H54 (cell line): ENCODE measurements at regions not wholly inside any gene's neighbourhood (a gene's known extent, or its start where the extent isn't known, plus 50 kb on each side); places are given as distances from the start of the nearest gene placed in this dataset.
"Not testable (repeated sequence)": the region's sequence is repeated elsewhere in the genome, so short reads cannot be mapped to it uniquely, and the experiment has no call there.

Experiments
- DNase-seq: peaks from one replicate; pipeline ENCODE4 v3.0.0; 2011; ENCODE audit warnings: low spot score, mixed read lengths; ENCODE audit not compliant: insufficient read length
- FAIRE-seq: peaks from 3 replicates; lab custom pipeline; 2011; peaks lifted over from hg19 to GRCh38; lab: Jason Lieb, UNC
- POLR2A ChIP-seq: IDR thresholded peaks from 2 replicates; pipeline ENCODE4 v1.6.1; 2011; ENCODE audit warnings: low read depth, mild to moderate bottlenecking, low read length

DNA sequence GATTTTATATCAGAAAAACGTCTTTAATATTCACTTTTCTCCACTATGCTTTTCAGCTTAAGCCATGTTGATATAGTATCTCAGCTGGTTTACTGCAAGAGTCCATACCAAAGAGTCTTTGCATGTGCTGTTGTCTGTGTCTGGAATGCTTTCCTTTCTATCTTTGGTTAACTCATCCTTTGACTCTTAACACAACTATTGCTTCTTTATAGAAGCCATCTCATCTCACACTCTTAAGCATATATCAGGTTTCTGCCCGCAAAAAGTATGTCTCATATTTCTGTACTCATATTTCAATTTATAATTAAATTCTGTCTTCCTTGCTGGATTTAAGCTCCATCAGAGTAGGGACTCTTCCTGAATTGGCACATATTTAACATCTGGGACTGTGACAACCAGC lies 220.9 kb upstream of the KCNK2 start:
- no peak for TF ChIP-seq POLR2A
- FAIRE-seq (no peak), DNase-seq (no peak)

DNA sequence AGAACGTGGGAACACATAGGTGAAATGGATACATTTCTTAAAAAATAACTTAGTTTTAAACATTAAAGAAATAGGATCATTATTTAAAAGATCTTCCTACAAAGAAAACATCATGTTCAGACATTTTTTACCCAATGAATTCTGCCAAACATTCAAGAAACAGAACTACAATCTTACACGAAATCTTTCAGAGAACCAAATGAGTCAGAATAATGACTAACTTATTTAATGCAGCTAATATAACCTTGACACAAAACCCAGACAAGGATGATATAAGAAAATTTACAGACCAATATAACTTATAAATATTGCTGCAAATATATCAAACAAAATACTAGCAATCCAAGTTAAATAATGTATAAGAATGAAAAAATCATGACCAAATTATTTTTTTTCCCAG lies 220.1 kb upstream of the KCNK2 start:
- DNase-seq (no peak), FAIRE-seq (no peak)
- TF ChIP-seq POLR2A: no peak

GRCh38 chr1:214864896-214865688 lies 217.4 kb upstream of the KCNK2 start:
- no peak for DNase-seq

DNA sequence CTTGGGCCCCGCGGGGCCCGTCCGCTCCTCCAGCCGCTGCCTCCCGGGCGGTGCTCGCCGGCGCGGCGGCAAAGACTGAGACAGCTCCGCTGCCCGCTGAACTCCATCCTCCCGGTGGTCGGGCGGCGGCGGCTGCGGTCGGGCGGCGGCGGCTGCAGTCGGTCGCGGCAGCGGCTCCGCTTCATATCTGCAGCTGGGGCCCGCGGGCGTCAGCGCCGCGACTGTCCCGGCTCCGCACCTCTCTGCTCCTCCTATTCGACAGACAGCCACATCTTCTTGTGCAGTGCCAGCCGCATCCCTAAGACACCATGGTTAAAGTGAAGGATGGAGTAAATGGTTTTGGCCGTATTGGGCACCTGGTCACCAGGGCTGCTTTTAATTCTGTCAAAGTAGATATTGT lies 212.1 kb upstream of the KCNK2 start:
- not testable (repeated sequence) for DNase-seq, FAIRE-seq

More at GRCh38 chr1:214864896-214865688, 217.4 kb upstream of the KCNK2 start:
- TF ChIP-seq POLR2A: no peak
- FAIRE-seq: peak; percentile 60

GRCh38 chr1:214880956-214881355 lies 201.6 kb upstream of the KCNK2 start:
- no peak for DNase-seq
- no peak for TF ChIP-seq POLR2A
- no peak for FAIRE-seq

DNA sequence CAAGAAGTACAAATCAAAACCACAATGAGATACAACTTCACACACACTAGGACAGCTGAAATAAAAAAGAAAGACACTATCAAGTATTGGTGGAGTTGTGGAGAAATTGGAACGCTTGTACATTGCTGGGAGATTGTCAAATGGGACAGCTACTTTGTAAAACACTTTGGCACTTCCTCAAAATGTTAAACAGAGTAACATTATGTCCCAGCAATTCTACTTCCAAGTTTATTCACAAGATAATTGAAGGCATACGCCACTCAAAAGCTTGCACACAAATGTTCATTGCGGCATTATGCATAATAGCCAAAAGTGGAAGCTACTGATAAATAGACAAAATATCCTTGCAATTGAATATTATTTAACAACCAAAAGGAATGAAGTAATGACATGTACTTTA lies 199.9 kb upstream of the KCNK2 start:
- TF ChIP-seq POLR2A: no peak
- no peak for DNase-seq
- no peak for FAIRE-seq

GRCh38 chr1:214895011-214895600 lies 187.4 kb upstream of the KCNK2 start:
- DNase-seq: no peak
- no peak for FAIRE-seq
- no peak for TF ChIP-seq POLR2A

DNA sequence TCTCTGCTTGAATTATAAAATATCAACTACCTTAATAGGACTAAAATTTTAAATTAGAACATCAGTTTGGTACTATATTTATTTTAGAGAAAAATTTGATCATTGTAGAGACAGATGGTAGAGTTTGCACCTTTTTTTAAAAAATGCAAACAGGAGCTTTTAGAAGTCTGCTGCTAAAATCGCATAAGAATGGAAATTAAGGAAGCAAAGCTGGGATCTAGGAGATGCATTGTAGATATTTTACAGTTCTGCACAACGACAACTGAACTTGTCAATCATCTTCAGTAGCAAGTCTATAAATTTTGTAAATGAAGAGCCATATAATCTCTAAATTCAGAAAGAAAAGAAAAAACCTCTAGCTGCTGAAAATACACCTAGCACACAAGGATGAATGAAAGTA lies 185.6 kb upstream of the KCNK2 start:
- FAIRE-seq (no peak), DNase-seq (no peak)
- no peak for TF ChIP-seq POLR2A

DNA sequence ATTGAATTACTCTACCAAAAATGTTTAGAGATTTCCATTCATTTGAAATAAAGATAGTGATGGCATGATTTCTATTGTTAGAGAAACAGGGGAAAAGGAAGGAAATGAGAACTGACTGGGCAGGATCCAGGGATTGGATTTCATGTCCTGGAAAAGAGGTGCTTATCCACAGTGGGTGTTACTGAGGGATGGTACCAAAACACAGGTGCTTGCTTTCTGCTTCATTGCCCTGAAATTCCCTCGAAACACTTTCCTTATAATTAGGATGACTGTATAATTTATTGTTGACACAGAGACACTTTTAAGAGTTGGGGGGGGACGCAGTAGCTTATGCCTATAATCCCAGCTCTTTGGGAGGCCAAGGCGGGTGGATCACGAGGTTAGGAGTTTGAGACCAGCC lies 185.0 kb upstream of the KCNK2 start:
- DNase-seq: no peak
- TF ChIP-seq POLR2A: no peak
- no peak for FAIRE-seq

GRCh38 chr1:214898161-214898560 lies 184.4 kb upstream of the KCNK2 start:
- FAIRE-seq (no peak), DNase-seq (no peak)
- TF ChIP-seq POLR2A: no peak

- DNase-seq (no peak), FAIRE-seq (no peak)
- TF ChIP-seq POLR2A: no peak
Measured at GRCh38 chr1:214898718-214899117, 183.8 kb upstream of the KCNK2 start.

GRCh38 chr1:214899908-214900460 lies 182.6 kb upstream of the KCNK2 start:
- DNase-seq (peak; percentile 7), FAIRE-seq (peak; percentile 91)
- TF ChIP-seq POLR2A: no peak

DNA sequence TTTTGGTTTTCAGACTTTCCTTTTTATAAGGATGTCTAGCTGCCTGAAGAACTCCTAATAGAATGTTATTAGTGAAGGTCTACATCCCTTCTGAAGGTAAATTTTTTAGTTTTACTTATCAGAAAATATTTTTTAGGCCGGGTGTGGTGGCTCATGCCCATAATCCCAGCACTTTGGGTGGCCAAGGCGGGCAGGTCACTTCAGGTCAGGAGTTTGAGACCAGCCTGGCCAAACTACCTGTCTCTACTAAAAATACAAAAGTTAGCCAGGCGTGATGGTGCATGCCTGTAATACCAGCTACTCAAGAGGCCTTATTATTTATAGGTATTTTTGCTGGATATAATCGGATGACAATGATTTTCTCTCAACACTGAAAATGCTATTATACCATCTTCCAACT lies 181.9 kb upstream of the KCNK2 start:
- TF ChIP-seq POLR2A: no peak
- DNase-seq (no peak), FAIRE-seq (no peak)

DNA sequence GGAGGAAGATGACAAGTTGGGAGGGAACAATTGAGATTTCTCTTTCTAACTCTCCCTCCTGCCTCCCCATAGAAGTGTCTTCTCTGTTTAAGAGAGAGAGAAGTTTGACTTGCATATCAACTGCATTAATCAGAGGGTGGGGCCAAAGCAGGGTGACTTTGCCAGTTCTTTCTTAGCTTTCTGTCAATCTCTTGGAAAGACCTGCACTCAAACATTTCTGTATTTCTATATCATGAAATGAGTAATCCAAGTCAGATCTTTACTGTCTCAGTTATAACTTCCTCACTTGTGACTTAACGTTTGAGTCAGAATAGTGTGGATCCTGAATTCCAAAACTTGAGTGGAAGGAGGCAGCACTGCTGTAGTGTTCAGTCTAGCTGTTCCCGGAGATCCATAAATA lies 180.8 kb upstream of the KCNK2 start:
- peak; percentile 92 for FAIRE-seq
- DNase-seq: peak; percentile 13
- TF ChIP-seq POLR2A: no peak
